GM12878 (cell line): ENCODE measurements at regions not wholly inside any gene's neighbourhood (a gene's known extent, or its start where the extent isn't known, plus 50 kb on each side); places are given as distances from the start of the nearest gene placed in this dataset.

Source experiments
- ATAC-seq: fragments of 200-7000 bp; cut with Tn5 transposase; 3 replicates; pipeline ENCODE4 v1.9.1; 2020; ENCODE audit warnings: mild to moderate bottlenecking, moderate library complexity
- BruUV-seq: library from RNA; stranded (reverse); fragments of 400-500 nt; replicated peaks from 2 replicates; lab custom pipeline; 2021; lab: Mats Ljungman, UMichigan
- CTCF ChIA-PET: fragments of 300-600 bp; sonication (Branson Sonifier 250); formaldehyde crosslinking; extraction: SDS; loops from one replicate; lab custom pipeline; 2021; ENCODE audit warnings: inconsistent platforms; lab: Yijun Ruan, JAX
- POLR2A ChIA-PET: fragments of 350-600 bp; formaldehyde crosslinking; extraction: SDS; loops from one replicate; lab custom pipeline; 2021; ENCODE audit warnings: inconsistent platforms; lab: Charles Lee
- RAD21 ChIA-PET: fragments of 300-600 bp; sonication (Branson Sonifier 250); formaldehyde crosslinking; loops from one replicate; lab custom pipeline; 2023; ENCODE audit warnings: antibody characterized with exemption; ENCODE audit not compliant: unreplicated experiment; lab: Charles Lee
- SMC1A ChIA-PET: fragments of 300-600 bp; sonication (Branson Sonifier 250); formaldehyde crosslinking; loops from one replicate; lab custom pipeline; 2023; ENCODE audit not compliant: unreplicated experiment, uncharacterized antibody; lab: Charles Lee
- DNase-seq: peaks from one replicate; pipeline ENCODE4 v3.0.0-alpha.2; 2011; ENCODE audit warnings: low read depth, low spot score
- FAIRE-seq: peaks from 3 replicates; lab custom pipeline; 2011; peaks lifted over from hg19 to GRCh38; lab: Jason Lieb, UNC
- H2AFZ ChIP-seq: 2 replicates; pipeline ENCODE4 v1.6.0; 2011; ENCODE audit warnings: low read depth, low read length, control low read depth; ENCODE audit not compliant: control insufficient read depth
- H3K27ac ChIP-seq: 2 replicates; pipeline ENCODE4 v1.5.1; 2011; ENCODE audit warnings: control low read depth; ENCODE audit not compliant: control insufficient read depth, insufficient read depth
- H3K27me3 ChIP-seq, 2 experiments: replicated peaks in 1 of 2; 2 replicates each; pipeline versions ENCODE4 v1.6.0 to v1.6.1; 2011; ENCODE audit warnings: low read length in 1 of 2; ENCODE audit not compliant: control insufficient read depth in 2 of 2, insufficient read depth in 2 of 2
- H3K36me3 ChIP-seq, 2 experiments: 2 replicates each; pipeline ENCODE4 v1.5.1; 2011; ENCODE audit warnings: low read length in 1 of 2; ENCODE audit not compliant: control insufficient read depth in 2 of 2, insufficient read depth in 2 of 2
- H3K4me1 ChIP-seq: 2 replicates; pipeline ENCODE4 v1.6.1; 2011; ENCODE audit warnings: mild to moderate bottlenecking, low read length, moderate library complexity, mixed read lengths; ENCODE audit not compliant: control insufficient read depth, insufficient read depth
- H3K4me2 ChIP-seq: 2 replicates; pipeline ENCODE4 v1.6.0; 2011; ENCODE audit warnings: control low read depth; ENCODE audit not compliant: control insufficient read depth, insufficient read depth
- H3K4me3 ChIP-seq: fragments of 200-600 bp; sonication (generic); 2 replicates; pipeline ENCODE4 v1.5.1; 2016
- H3K79me2 ChIP-seq: 2 replicates; pipeline ENCODE4 v1.6.0; 2011; ENCODE audit warnings: low read length; ENCODE audit not compliant: control insufficient read depth, insufficient read depth
- H3K9ac ChIP-seq: 2 replicates; pipeline ENCODE4 v1.8.0; 2011; ENCODE audit warnings: low read length, control low read depth, mixed read lengths; ENCODE audit not compliant: control insufficient read depth, insufficient read depth
- H3K9me3 ChIP-seq: replicated peaks from 3 replicates; pipeline ENCODE4 v1.5.1; 2011; ENCODE audit warnings: mild to moderate bottlenecking, low read length; ENCODE audit not compliant: control insufficient read depth, insufficient read depth
- H4K20me1 ChIP-seq: 2 replicates; pipeline ENCODE4 v1.6.0; 2011; ENCODE audit not compliant: control insufficient read depth, insufficient read depth
- CBX3 ChIP-seq: fragments of 200-600 bp; sonication (generic); IDR thresholded peaks from 2 replicates; pipeline ENCODE4 v1.6.1; 2016; ENCODE audit warnings: low read depth, borderline replicate concordance
- EGR1 ChIP-seq, 2 experiments: IDR thresholded peaks; 1 replicate in 1 of 2; 2 replicates in 1 of 2; pipeline ENCODE4 v1.6.1; 2011 to 2012; ENCODE audit warnings: low read depth in 2 of 2, low read length in 2 of 2, borderline replicate concordance in 1 of 2, mild to moderate bottlenecking in 1 of 2, moderate library complexity in 1 of 2
- FOXM1 ChIP-seq: IDR thresholded peaks from 2 replicates; pipeline ENCODE4 v1.6.1; 2012; ENCODE audit warnings: low read depth, mild to moderate bottlenecking, inconsistent platforms, low read length, moderate library complexity
- IRF4 ChIP-seq: IDR thresholded peaks from 2 replicates; pipeline ENCODE4 v1.6.1; 2011; ENCODE audit warnings: low read depth, low read length
- SMAD1 ChIP-seq: fragments of 450-650 bp; IDR thresholded peaks from 2 replicates; pipeline ENCODE4 v1.6.1; 2018; ENCODE audit warnings: mild to moderate bottlenecking, low read depth; ENCODE audit not compliant: partially characterized antibody
- ZNF622 ChIP-seq: fragments of 450-650 bp; IDR thresholded peaks from 2 replicates; pipeline ENCODE4 v1.6.1; 2017; ENCODE audit warnings: mild to moderate bottlenecking, inconsistent platforms
- in situ Hi-C: fragments of 300-500 bp; cut with MboI; formaldehyde crosslinking; loops from 9 replicates; pipeline ENCODE4 v1.14.3; 2018; ENCODE audit warnings: mixed read lengths
- intact Hi-C: fragments of 100-400 bp; cut with micrococcal nuclease; formaldehyde crosslinking; loops from one replicate; pipeline ENCODE4 v1.14.2; 2022; ENCODE audit not compliant: unreplicated experiment
- TF ChIP-seq, protein P1 (sequence below): fragments of 450-650 bp; formaldehyde crosslinking; IDR thresholded peaks from 2 replicates; pipeline ENCODE4 v1.4.0; 2020; ENCODE audit warnings: mild to moderate bottlenecking, moderate library complexity
- TF ChIP-seq, protein P2 (sequence below): fragments of 450-650 bp; IDR thresholded peaks from 2 replicates; pipeline ENCODE4 v1.6.1; 2016; ENCODE audit warnings: mild to moderate bottlenecking
- TF ChIP-seq, protein P3 (sequence below), 3 experiments: IDR thresholded peaks in 2 of 3; conservative IDR thresholded peaks in 1 of 3; 2 replicates each; pipeline ENCODE4 v1.5.1; 2011; ENCODE audit warnings: low read depth in 3 of 3, low read length in 3 of 3, mild to moderate bottlenecking in 3 of 3, control low read depth in 2 of 3, moderate library complexity in 2 of 3, inconsistent platforms in 1 of 3, mixed read lengths in 1 of 3; ENCODE audit not compliant: control insufficient read depth in 2 of 3, insufficient read depth in 1 of 3; ENCODE audit errors: extremely low read depth in 1 of 3
- TF ChIP-seq, protein P4 (sequence below): fragments of 450-650 bp; IDR thresholded peaks from 2 replicates; pipeline ENCODE4 v1.6.1; 2017; ENCODE audit warnings: mild to moderate bottlenecking, moderate library complexity

DNA sequence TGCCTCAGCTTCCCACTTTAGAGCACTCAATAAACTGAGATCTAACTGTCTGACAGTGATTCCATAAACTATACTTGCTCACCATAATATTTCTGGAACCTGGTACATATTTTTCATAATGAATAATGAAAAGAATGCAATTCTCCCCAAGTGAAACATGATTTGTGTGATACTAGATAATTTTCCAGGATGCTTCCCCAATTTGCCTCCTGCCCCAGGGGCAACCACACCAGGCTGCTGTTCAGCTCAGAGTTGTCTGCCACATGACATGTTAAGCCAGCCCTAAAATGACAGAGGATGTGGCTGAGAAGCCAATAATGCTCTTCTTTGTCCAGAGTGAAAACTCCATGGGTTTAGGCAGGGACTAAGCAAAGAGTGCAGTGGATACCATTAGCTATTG, 62.9 kb upstream of the SEZ6L start:
- ChIA-PET RAD21 (no interaction called here), SMC1A (no interaction called here), CTCF (no interaction called here), POLR2A (no interaction called here)
- no peak for DNase-seq
- no TSS peak for BruUV-seq
- Histone ChIP-seq H3K79me2 (no peaks in the 10 kb centered on the region), H3K9me3 (no peaks in the 10 kb centered on the region), H3K4me3 (no peak overlapping the region), H3K36me3 (no peaks in the 10 kb centered on the region), H3K4me2 (no peak overlapping the region), H3K4me1 (no peaks in the 10 kb centered on the region), H3K9ac (no peak overlapping the region), H3K27me3 (no peaks in the 10 kb centered on the region; a peak in 1 of 4 replicates), H3K27ac (no peak overlapping the region), H2AFZ (no peak overlapping the region), H4K20me1 (no peaks in the 10 kb centered on the region)
- ATAC-seq, result no peak
- no peak for FAIRE-seq
- intact Hi-C loops (no loop called here), in situ Hi-C loops (no loop called here)
- TF ChIP-seq, protein P1, sequence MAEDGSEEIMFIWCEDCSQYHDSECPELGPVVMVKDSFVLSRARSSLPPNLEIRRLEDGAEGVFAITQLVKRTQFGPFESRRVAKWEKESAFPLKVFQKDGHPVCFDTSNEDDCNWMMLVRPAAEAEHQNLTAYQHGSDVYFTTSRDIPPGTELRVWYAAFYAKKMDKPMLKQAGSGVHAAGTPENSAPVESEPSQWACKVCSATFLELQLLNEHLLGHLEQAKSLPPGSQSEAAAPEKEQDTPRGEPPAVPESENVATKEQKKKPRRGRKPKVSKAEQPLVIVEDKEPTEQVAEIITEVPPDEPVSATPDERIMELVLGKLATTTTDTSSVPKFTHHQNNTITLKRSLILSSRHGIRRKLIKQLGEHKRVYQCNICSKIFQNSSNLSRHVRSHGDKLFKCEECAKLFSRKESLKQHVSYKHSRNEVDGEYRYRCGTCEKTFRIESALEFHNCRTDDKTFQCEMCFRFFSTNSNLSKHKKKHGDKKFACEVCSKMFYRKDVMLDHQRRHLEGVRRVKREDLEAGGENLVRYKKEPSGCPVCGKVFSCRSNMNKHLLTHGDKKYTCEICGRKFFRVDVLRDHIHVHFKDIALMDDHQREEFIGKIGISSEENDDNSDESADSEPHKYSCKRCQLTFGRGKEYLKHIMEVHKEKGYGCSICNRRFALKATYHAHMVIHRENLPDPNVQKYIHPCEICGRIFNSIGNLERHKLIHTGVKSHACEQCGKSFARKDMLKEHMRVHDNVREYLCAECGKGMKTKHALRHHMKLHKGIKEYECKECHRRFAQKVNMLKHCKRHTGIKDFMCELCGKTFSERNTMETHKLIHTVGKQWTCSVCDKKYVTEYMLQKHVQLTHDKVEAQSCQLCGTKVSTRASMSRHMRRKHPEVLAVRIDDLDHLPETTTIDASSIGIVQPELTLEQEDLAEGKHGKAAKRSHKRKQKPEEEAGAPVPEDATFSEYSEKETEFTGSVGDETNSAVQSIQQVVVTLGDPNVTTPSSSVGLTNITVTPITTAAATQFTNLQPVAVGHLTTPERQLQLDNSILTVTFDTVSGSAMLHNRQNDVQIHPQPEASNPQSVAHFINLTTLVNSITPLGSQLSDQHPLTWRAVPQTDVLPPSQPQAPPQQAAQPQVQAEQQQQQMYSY (CRISPR knock-in tag), result no peak
- TF ChIP-seq, protein P2, sequence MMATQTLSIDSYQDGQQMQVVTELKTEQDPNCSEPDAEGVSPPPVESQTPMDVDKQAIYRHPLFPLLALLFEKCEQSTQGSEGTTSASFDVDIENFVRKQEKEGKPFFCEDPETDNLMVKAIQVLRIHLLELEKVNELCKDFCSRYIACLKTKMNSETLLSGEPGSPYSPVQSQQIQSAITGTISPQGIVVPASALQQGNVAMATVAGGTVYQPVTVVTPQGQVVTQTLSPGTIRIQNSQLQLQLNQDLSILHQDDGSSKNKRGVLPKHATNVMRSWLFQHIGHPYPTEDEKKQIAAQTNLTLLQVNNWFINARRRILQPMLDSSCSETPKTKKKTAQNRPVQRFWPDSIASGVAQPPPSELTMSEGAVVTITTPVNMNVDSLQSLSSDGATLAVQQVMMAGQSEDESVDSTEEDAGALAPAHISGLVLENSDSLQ, result no peak
- no peak for TF ChIP-seq CBX3
- no peak for TF ChIP-seq SMAD1
- TF ChIP-seq, protein P3, sequence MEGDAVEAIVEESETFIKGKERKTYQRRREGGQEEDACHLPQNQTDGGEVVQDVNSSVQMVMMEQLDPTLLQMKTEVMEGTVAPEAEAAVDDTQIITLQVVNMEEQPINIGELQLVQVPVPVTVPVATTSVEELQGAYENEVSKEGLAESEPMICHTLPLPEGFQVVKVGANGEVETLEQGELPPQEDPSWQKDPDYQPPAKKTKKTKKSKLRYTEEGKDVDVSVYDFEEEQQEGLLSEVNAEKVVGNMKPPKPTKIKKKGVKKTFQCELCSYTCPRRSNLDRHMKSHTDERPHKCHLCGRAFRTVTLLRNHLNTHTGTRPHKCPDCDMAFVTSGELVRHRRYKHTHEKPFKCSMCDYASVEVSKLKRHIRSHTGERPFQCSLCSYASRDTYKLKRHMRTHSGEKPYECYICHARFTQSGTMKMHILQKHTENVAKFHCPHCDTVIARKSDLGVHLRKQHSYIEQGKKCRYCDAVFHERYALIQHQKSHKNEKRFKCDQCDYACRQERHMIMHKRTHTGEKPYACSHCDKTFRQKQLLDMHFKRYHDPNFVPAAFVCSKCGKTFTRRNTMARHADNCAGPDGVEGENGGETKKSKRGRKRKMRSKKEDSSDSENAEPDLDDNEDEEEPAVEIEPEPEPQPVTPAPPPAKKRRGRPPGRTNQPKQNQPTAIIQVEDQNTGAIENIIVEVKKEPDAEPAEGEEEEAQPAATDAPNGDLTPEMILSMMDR (IDR thresholded peaks at IDR 0.05 in 2 of 3, conservative IDR thresholded peaks at IDR 0.05 in 1 of 3; ENCODE audit: control insufficient read depth in 2 of 3, extremely low read depth in 1 of 3, insufficient read depth in 1 of 3, low read depth in 3 of 3, low read length in 3 of 3), result no peak
- TF ChIP-seq FOXM1, result no peak
- TF ChIP-seq, protein P4, sequence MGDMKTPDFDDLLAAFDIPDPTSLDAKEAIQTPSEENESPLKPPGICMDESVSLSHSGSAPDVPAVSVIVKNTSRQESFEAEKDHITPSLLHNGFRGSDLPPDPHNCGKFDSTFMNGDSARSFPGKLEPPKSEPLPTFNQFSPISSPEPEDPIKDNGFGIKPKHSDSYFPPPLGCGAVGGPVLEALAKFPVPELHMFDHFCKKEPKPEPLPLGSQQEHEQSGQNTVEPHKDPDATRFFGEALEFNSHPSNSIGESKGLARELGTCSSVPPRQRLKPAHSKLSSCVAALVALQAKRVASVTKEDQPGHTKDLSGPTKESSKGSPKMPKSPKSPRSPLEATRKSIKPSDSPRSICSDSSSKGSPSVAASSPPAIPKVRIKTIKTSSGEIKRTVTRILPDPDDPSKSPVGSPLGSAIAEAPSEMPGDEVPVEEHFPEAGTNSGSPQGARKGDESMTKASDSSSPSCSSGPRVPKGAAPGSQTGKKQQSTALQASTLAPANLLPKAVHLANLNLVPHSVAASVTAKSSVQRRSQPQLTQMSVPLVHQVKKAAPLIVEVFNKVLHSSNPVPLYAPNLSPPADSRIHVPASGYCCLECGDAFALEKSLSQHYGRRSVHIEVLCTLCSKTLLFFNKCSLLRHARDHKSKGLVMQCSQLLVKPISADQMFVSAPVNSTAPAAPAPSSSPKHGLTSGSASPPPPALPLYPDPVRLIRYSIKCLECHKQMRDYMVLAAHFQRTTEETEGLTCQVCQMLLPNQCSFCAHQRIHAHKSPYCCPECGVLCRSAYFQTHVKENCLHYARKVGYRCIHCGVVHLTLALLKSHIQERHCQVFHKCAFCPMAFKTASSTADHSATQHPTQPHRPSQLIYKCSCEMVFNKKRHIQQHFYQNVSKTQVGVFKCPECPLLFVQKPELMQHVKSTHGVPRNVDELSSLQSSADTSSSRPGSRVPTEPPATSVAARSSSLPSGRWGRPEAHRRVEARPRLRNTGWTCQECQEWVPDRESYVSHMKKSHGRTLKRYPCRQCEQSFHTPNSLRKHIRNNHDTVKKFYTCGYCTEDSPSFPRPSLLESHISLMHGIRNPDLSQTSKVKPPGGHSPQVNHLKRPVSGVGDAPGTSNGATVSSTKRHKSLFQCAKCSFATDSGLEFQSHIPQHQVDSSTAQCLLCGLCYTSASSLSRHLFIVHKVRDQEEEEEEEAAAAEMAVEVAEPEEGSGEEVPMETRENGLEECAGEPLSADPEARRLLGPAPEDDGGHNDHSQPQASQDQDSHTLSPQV, result no peak
- no peak for TF ChIP-seq IRF4
- TF ChIP-seq ZNF622, result no peak
- no peak for TF ChIP-seq EGR1 (IDR thresholded peaks at IDR 0.05; ENCODE audit: borderline replicate concordance in 1 of 2, low read depth in 2 of 2, low read length in 2 of 2)
